LNCaP clone FGC (cell line): ENCODE measurements at regions not wholly inside any gene's neighbourhood (a gene's known extent, or its start where the extent isn't known, plus 50 kb on each side); places are given as distances from the start of the nearest gene placed in this dataset.

ENCODE experiments used
- DNase-seq: peaks from one replicate; pipeline ENCODE4 v3.0.0-alpha.2; 2011; ENCODE audit warnings: low read depth
- H3K4me3 ChIP-seq: 2 replicates; pipeline ENCODE4 v1.5.1; 2011; ENCODE audit warnings: mild to moderate bottlenecking, low read depth, low read length, control low read depth
- CTCF ChIP-seq: IDR thresholded peaks from 2 replicates; pipeline ENCODE4 v1.5.1; 2012; ENCODE audit warnings: mild to moderate bottlenecking; ENCODE audit not compliant: control insufficient read depth, insufficient read depth; ENCODE audit errors: extremely low read depth

- no peak overlapping the region for H3K4me3 ChIP-seq
- no peak for DNase-seq
- no peak for TF ChIP-seq CTCF
These were observed 664.2 kb upstream of the COBL start for GRCh38 chr7:51980812-51981211.

GRCh38 chr7:51980313-51980712, 663.7 kb upstream of the COBL start:
- H3K4me3 ChIP-seq, result no peak overlapping the region
- no peak for DNase-seq
- TF ChIP-seq CTCF, result no peak

GRCh38 chr7:51977913-51978312, 661.3 kb upstream of the COBL start:
- TF ChIP-seq CTCF, result no peak
- no peak overlapping the region for H3K4me3 ChIP-seq
- no peak for DNase-seq

- DNase-seq, result no peak
- TF ChIP-seq CTCF, result no peak
- H3K4me3 ChIP-seq, result no peak overlapping the region
These were observed 657.3 kb upstream of the COBL start for GRCh38 chr7:51973939-51974338.

- H3K4me3 ChIP-seq, result no peak overlapping the region
- TF ChIP-seq CTCF, result no peak
- no peak for DNase-seq
These were observed 656.5 kb upstream of the COBL start for GRCh38 chr7:51973071-51973470.

GRCh38 chr7:51970961-51971665, 654.5 kb upstream of the COBL start:
- no peak overlapping the region for H3K4me3 ChIP-seq
- no peak for DNase-seq
- TF ChIP-seq CTCF, result no peak

GRCh38 chr7:51968461-51968860, 651.9 kb upstream of the COBL start:
- no peak overlapping the region for H3K4me3 ChIP-seq
- no peak for TF ChIP-seq CTCF
- no peak for DNase-seq
